GM18505 (cell line): ENCODE measurements at regions not wholly inside any gene's neighbourhood (a gene's known extent, or its start where the extent isn't known, plus 50 kb on each side); places are given as distances from the start of the nearest gene placed in this dataset.
"Not testable (repeated sequence)": the region's sequence is repeated elsewhere in the genome, so short reads cannot be mapped to it uniquely, and the experiment has no call there.

Experiments used
- ATAC-seq: cut with Tn5 transposase; IDR thresholded peaks from one replicate; pipeline ENCODE4 v1.9.1; 2021; ENCODE audit not compliant: unreplicated experiment
- POLR2A ChIP-seq: IDR thresholded peaks from 4 replicates; pipeline ENCODE4 v1.6.1; 2011; ENCODE audit warnings: borderline replicate concordance; ENCODE audit not compliant: insufficient read depth, insufficient read length; ENCODE audit errors: extremely low read depth

GRCh38 chr17:77619851-77620250 lies 338.7 kb upstream of the TNRC6C start:
- no peak for ATAC-seq
- TF ChIP-seq POLR2A, result no peak

GRCh38 chr17:77620282-77620681 lies 338.2 kb upstream of the TNRC6C start:
- ATAC-seq, result no peak
- no peak for TF ChIP-seq POLR2A

- ATAC-seq, result not testable (repeated sequence)
Measured at GRCh38 chr17:77622084-77622483, 336.4 kb upstream of the TNRC6C start.

GRCh38 chr17:77622647-77623046 lies 335.9 kb upstream of the TNRC6C start:
- TF ChIP-seq POLR2A, result no peak
- no peak for ATAC-seq

GRCh38 chr17:77623321-77623720 lies 335.2 kb upstream of the TNRC6C start:
- ATAC-seq, result not testable (repeated sequence)

GRCh38 chr17:77628035-77628434 lies 330.5 kb upstream of the TNRC6C start:
- no peak for ATAC-seq
- TF ChIP-seq POLR2A, result no peak

GRCh38 chr17:77629284-77629683 lies 329.2 kb upstream of the TNRC6C start:
- ATAC-seq, result not testable (repeated sequence)

- no peak for TF ChIP-seq POLR2A
- no peak for ATAC-seq
Measured at GRCh38 chr17:77631307-77631706, 327.2 kb upstream of the TNRC6C start.

GRCh38 chr17:77632619-77633018 lies 325.9 kb upstream of the TNRC6C start:
- ATAC-seq, result no peak
- no peak for TF ChIP-seq POLR2A

- ATAC-seq, result no peak
- no peak for TF ChIP-seq POLR2A
Measured at GRCh38 chr17:77634710-77635109, 323.8 kb upstream of the TNRC6C start.

- no peak for ATAC-seq
Measured at GRCh38 chr17:77635176-77635575, 323.3 kb upstream of the TNRC6C start.

GRCh38 chr17:77635785-77636184 lies 322.7 kb upstream of the TNRC6C start:
- ATAC-seq, result not testable (repeated sequence)

More at GRCh38 chr17:77635176-77635575, 323.3 kb upstream of the TNRC6C start:
- TF ChIP-seq POLR2A, result no peak

- no peak for ATAC-seq
- TF ChIP-seq POLR2A, result no peak
Measured at GRCh38 chr17:77636835-77637817, 321.4 kb upstream of the TNRC6C start.

- no peak for ATAC-seq
- no peak for TF ChIP-seq POLR2A
Measured at GRCh38 chr17:77637818-77638575, 320.5 kb upstream of the TNRC6C start.
